ENCODE measurements at regions not wholly inside any gene's neighbourhood (a gene's known extent, or its start where the extent isn't known, plus 50 kb on each side); places are given as distances from the start of the nearest gene placed in this dataset.

- no peak overlapping the region for H3K27ac ChIP-seq (ENCODE audit: low read depth, low read length, poor library complexity, severe bottlenecking)
- H3K9me3 ChIP-seq (ENCODE audit: low read length): no peaks in the 10 kb centered on the region
- TF ChIP-seq EZH2 (IDR thresholded peaks at IDR 0.05; ENCODE audit: borderline replicate concordance, low read length) (no peak), CTCF (IDR thresholded peaks at IDR 0.05; ENCODE audit: low read length) (no peak)
- H3F3A ChIP-seq (ENCODE audit: insufficient read depth, low read length): no peaks in the 10 kb centered on the region
- H3K4me1 ChIP-seq (ENCODE audit: insufficient read depth, low read length, severe bottlenecking): no peaks in the 10 kb centered on the region
- no peak overlapping the region for H2AFZ ChIP-seq (ENCODE audit: low read length)
- no peaks in the 10 kb centered on the region for H4K20me1 ChIP-seq (ENCODE audit: insufficient read depth, low read length)
- no peaks in the 10 kb centered on the region for H3K9me2 ChIP-seq (ENCODE audit: low read depth, low read length)
- no peaks in the 10 kb centered on the region for H3K36me3 ChIP-seq (ENCODE audit: insufficient read depth, low read length)
- no peak overlapping the region for H3K9ac ChIP-seq (ENCODE audit: low read length)
- no peak overlapping the region for H3K4me3 ChIP-seq (ENCODE audit: low read depth, low read length, poor library complexity, severe bottlenecking)
- no peaks in the 10 kb centered on the region for H3K79me2 ChIP-seq (ENCODE audit: insufficient read depth, low read length)
- no peaks in the 10 kb centered on the region for H3K27me3 ChIP-seq (ENCODE audit: insufficient read depth, low read length)
- no peak overlapping the region for H3K4me2 ChIP-seq (ENCODE audit: low read length)
Measured at GRCh38 chr17:34204402-34204801, 50.7 kb upstream of the CCL2 start.
